OCI-LY1 (cell line): ENCODE measurements at regions not wholly inside any gene's neighbourhood (a gene's known extent, or its start where the extent isn't known, plus 50 kb on each side); places are given as distances from the start of the nearest gene placed in this dataset.
"Not testable (repeated sequence)": the region's sequence is repeated elsewhere in the genome, so short reads cannot be mapped to it uniquely, and the experiment has no call there.

Source experiments
- EZH2 ChIP-seq: fragments of 200-600 bp; sonication (generic), shearing (Covaris generic); IDR thresholded peaks from 2 replicates; pipeline ENCODE4 v1.8.0; 2017; ENCODE audit warnings: borderline replicate concordance, mixed run types, mild to moderate bottlenecking, antibody characterized with exemption, low read length, moderate library complexity, mixed read lengths
- TF ChIP-seq, protein P1 (sequence below): fragments of 200-600 bp; sonication (generic), shearing (Covaris generic); IDR thresholded peaks from 2 replicates; pipeline ENCODE4 v1.5.1; 2017; ENCODE audit warnings: mild to moderate bottlenecking, antibody characterized with exemption, low read length, moderate library complexity, mixed read lengths

DNA sequence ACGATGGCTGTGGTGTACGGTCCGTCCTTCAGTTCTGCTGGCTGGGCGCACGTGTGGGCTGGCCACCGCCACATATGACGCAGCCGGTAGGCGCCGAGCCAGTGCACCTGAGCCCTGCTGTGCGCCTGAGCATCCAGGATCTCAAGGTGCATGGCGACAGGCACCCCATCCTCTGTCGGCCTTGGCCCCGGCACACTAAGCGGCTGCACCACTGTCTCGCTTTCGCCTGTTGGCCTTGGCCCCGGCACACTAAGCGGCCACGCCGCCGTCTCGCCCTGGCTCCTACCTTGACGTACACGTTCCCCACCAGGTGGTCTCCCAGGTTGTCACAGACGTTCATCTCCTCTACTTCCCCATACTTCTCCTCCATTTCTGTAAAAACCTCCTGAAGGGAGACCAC lies 4034.6 kb upstream of the TPTE start:
- TF ChIP-seq, protein P1, sequence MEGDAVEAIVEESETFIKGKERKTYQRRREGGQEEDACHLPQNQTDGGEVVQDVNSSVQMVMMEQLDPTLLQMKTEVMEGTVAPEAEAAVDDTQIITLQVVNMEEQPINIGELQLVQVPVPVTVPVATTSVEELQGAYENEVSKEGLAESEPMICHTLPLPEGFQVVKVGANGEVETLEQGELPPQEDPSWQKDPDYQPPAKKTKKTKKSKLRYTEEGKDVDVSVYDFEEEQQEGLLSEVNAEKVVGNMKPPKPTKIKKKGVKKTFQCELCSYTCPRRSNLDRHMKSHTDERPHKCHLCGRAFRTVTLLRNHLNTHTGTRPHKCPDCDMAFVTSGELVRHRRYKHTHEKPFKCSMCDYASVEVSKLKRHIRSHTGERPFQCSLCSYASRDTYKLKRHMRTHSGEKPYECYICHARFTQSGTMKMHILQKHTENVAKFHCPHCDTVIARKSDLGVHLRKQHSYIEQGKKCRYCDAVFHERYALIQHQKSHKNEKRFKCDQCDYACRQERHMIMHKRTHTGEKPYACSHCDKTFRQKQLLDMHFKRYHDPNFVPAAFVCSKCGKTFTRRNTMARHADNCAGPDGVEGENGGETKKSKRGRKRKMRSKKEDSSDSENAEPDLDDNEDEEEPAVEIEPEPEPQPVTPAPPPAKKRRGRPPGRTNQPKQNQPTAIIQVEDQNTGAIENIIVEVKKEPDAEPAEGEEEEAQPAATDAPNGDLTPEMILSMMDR = not testable (repeated sequence)
- not testable (repeated sequence) for TF ChIP-seq EZH2
